ENCODE measurements at regions not wholly inside any gene's neighbourhood (a gene's known extent, or its start where the extent isn't known, plus 50 kb on each side); places are given as distances from the start of the nearest gene placed in this dataset.
"Not testable (repeated sequence)": the region's sequence is repeated elsewhere in the genome, so short reads cannot be mapped to it uniquely, and the experiment has no call there.

GRCh38 chr5:103708601-103709000, 146.0 kb upstream of the NUDT12 start:
- no peak for DNase-seq (ENCODE audit: low spot score)
- no peak for TF ChIP-seq CTCF (IDR thresholded peaks at IDR 0.05; ENCODE audit: extremely low read depth, insufficient read depth, missing control alignments)
- in situ Hi-C loops (cut with MboI; ENCODE audit: low pct_unique_long_range_greater_than_20kb, low sequenced_read_pairs, unreplicated experiment), result no loop called here

GRCh38 chr5:103706939-103707682, 144.5 kb upstream of the NUDT12 start:
- TF ChIP-seq CTCF (IDR thresholded peaks at IDR 0.05; ENCODE audit: extremely low read depth, insufficient read depth, missing control alignments), result no peak
- no peak for DNase-seq (ENCODE audit: low spot score)
- in situ Hi-C loops (cut with MboI; ENCODE audit: low pct_unique_long_range_greater_than_20kb, low sequenced_read_pairs, unreplicated experiment), result no loop called here

- DNase-seq (ENCODE audit: low spot score), result no peak
- in situ Hi-C loops (cut with MboI; ENCODE audit: low pct_unique_long_range_greater_than_20kb, low sequenced_read_pairs, unreplicated experiment), result no loop called here
- no peak for TF ChIP-seq CTCF (IDR thresholded peaks at IDR 0.05; ENCODE audit: extremely low read depth, insufficient read depth, missing control alignments)
Observed at GRCh38 chr5:103703617-103704016, 141.0 kb upstream of the NUDT12 start.

GRCh38 chr5:103693517-103693916, 130.9 kb upstream of the NUDT12 start:
- in situ Hi-C loops (cut with MboI; ENCODE audit: low pct_unique_long_range_greater_than_20kb, low sequenced_read_pairs, unreplicated experiment), result no loop called here
- DNase-seq (ENCODE audit: low spot score), result no peak
- no peak for TF ChIP-seq CTCF (IDR thresholded peaks at IDR 0.05; ENCODE audit: extremely low read depth, insufficient read depth, missing control alignments)

GRCh38 chr5:103690676-103691075, 128.1 kb upstream of the NUDT12 start:
- in situ Hi-C loops (cut with MboI; ENCODE audit: low pct_unique_long_range_greater_than_20kb, low sequenced_read_pairs, unreplicated experiment), result no loop called here
- DNase-seq (ENCODE audit: low spot score), result no peak
- TF ChIP-seq CTCF (IDR thresholded peaks at IDR 0.05; ENCODE audit: extremely low read depth, insufficient read depth, missing control alignments), result no peak

- TF ChIP-seq CTCF (IDR thresholded peaks at IDR 0.05; ENCODE audit: extremely low read depth, insufficient read depth, missing control alignments), result no peak
- in situ Hi-C loops (cut with MboI; ENCODE audit: low pct_unique_long_range_greater_than_20kb, low sequenced_read_pairs, unreplicated experiment), result no loop called here
- DNase-seq (ENCODE audit: low spot score), result no peak
Observed at GRCh38 chr5:103679873-103680272, 117.3 kb upstream of the NUDT12 start.

- DNase-seq (ENCODE audit: low spot score); in situ Hi-C loops (cut with MboI; ENCODE audit: low pct_unique_long_range_greater_than_20kb, low sequenced_read_pairs, unreplicated experiment): not testable (repeated sequence)
Observed at GRCh38 chr5:103676198-103676597, 113.6 kb upstream of the NUDT12 start.
